WTC11 (cell line): ENCODE measurements at regions not wholly inside any gene's neighbourhood (a gene's known extent, or its start where the extent isn't known, plus 50 kb on each side); places are given as distances from the start of the nearest gene placed in this dataset.

Source experiments
- ATAC-seq: fragments of 200-7000 bp; cut with Tn5 transposase; 2 replicates; pipeline ENCODE4 v1.10.0; 2021; ENCODE audit warnings: mild to moderate bottlenecking, moderate library complexity
- CTCF ChIA-PET: fragments of 300-600 bp; sonication (Branson Sonifier 250); formaldehyde crosslinking; loops from one replicate; lab custom pipeline; 2021; ENCODE audit warnings: antibody characterized with exemption; lab: Charles Lee
- POLR2A ChIA-PET: fragments of 350-600 bp; sonication (Branson Sonifier 250); formaldehyde crosslinking; loops from one replicate; lab custom pipeline; 2021; ENCODE audit warnings: antibody characterized with exemption; lab: Charles Lee
- DNase-seq: peaks from one replicate; pipeline ENCODE4 v3.0.0; 2021; ENCODE audit warnings: low spot score
- H3K27ac Mint-ChIP-seq: 2 replicates; pipeline ENCODE4 v1.8.0; 2021; ENCODE audit warnings: mixed read lengths
- H3K27me3 Mint-ChIP-seq: 2 replicates; pipeline ENCODE4 v1.8.0; 2021; ENCODE audit warnings: low read depth, mild to moderate bottlenecking, moderate library complexity, mixed read lengths
- H3K36me3 Mint-ChIP-seq: 2 replicates; pipeline ENCODE4 v1.8.0; 2021; ENCODE audit warnings: mixed read lengths
- H3K4me1 Mint-ChIP-seq: 2 replicates; pipeline ENCODE4 v1.8.0; 2022; ENCODE audit warnings: mixed read lengths
- H3K4me3 Mint-ChIP-seq: 2 replicates; pipeline ENCODE4 v1.8.0; 2021; ENCODE audit warnings: mild to moderate bottlenecking, moderate library complexity, mixed read lengths
- H3K9me3 Mint-ChIP-seq: 2 replicates; pipeline ENCODE4 v1.8.0; 2021; ENCODE audit warnings: mixed read lengths
- ESRRA ChIP-seq: sonication (generic); formaldehyde crosslinking; IDR thresholded peaks from 2 replicates; pipeline ENCODE4 v1.8.1; 2022; ENCODE audit warnings: mild to moderate bottlenecking, missing genetic modification reagents, borderline replicate concordance
- ETV6 ChIP-seq: sonication (generic); formaldehyde crosslinking; IDR thresholded peaks from 2 replicates; pipeline ENCODE4 v1.8.1; 2022; ENCODE audit warnings: mild to moderate bottlenecking, missing genetic modification reagents
- FOXK1 ChIP-seq: sonication (generic); formaldehyde crosslinking; IDR thresholded peaks from 2 replicates; pipeline ENCODE4 v1.8.0; 2022; ENCODE audit warnings: mild to moderate bottlenecking, moderate library complexity, missing genetic modification reagents
- GABPB1 ChIP-seq: sonication (generic); formaldehyde crosslinking; IDR thresholded peaks from 2 replicates; pipeline ENCODE4 v1.8.1; 2023; ENCODE audit warnings: mild to moderate bottlenecking, missing genetic modification reagents
- IRF2 ChIP-seq: sonication (generic); formaldehyde crosslinking; IDR thresholded peaks from 2 replicates; pipeline ENCODE4 v1.8.0; 2022; ENCODE audit warnings: low read depth, missing genetic modification reagents, borderline replicate concordance
- JUN ChIP-seq: sonication (generic); formaldehyde crosslinking; IDR thresholded peaks from 2 replicates; pipeline ENCODE4 v1.8.0; 2023; ENCODE audit warnings: mild to moderate bottlenecking, missing genetic modification reagents
- MXD4 ChIP-seq: fragments of 250-450 bp; sonication (Bioruptor Pico); IDR thresholded peaks from 2 replicates; pipeline ENCODE4 v1.8.0; 2021; ENCODE audit warnings: mild to moderate bottlenecking, moderate library complexity, borderline replicate concordance
- NFE2L1 ChIP-seq: sonication (generic); formaldehyde crosslinking; IDR thresholded peaks from 2 replicates; pipeline ENCODE4 v1.8.1; 2023; ENCODE audit warnings: missing genetic modification reagents
- NFYB ChIP-seq: sonication (generic); formaldehyde crosslinking; conservative IDR thresholded peaks from 2 replicates; pipeline ENCODE4 v1.8.0; 2022; ENCODE audit warnings: low read depth, missing genetic modification reagents
- TCF7 ChIP-seq: sonication (generic); formaldehyde crosslinking; IDR thresholded peaks from 2 replicates; pipeline ENCODE4 v1.8.0; 2022; ENCODE audit warnings: mild to moderate bottlenecking, low read depth, missing genetic modification reagents, moderate library complexity
- TP53 ChIP-seq: sonication (generic); formaldehyde crosslinking; IDR thresholded peaks from 2 replicates; pipeline ENCODE4 v1.8.1; 2023; ENCODE audit warnings: mild to moderate bottlenecking, missing genetic modification reagents
- ZNF232 ChIP-seq: sonication (generic); formaldehyde crosslinking; IDR thresholded peaks from 2 replicates; pipeline ENCODE4 v1.8.0; 2022; ENCODE audit warnings: mild to moderate bottlenecking, missing genetic modification reagents
- ZNF317 ChIP-seq: sonication (generic); formaldehyde crosslinking; IDR thresholded peaks from 2 replicates; pipeline ENCODE4 v1.8.1; 2023; ENCODE audit warnings: low read depth, mild to moderate bottlenecking, moderate library complexity, missing genetic modification reagents, borderline replicate concordance
- TF ChIP-seq, protein P1 (sequence below): sonication (generic); formaldehyde crosslinking; IDR thresholded peaks from 2 replicates; pipeline ENCODE4 v1.8.0; 2023; ENCODE audit warnings: mild to moderate bottlenecking, missing genetic modification reagents
- TF ChIP-seq, protein P2 (sequence below): sonication (generic); formaldehyde crosslinking; IDR thresholded peaks from 2 replicates; pipeline ENCODE4 v1.8.1; 2023; ENCODE audit warnings: mild to moderate bottlenecking, missing genetic modification reagents
- TF ChIP-seq, protein P3 (sequence below): fragments of 250-450 bp; sonication (Bioruptor Pico); IDR thresholded peaks from 2 replicates; pipeline ENCODE4 v1.9.0; 2021; ENCODE audit warnings: mild to moderate bottlenecking, borderline replicate concordance
- TF ChIP-seq, protein P4 (sequence below): sonication (generic); formaldehyde crosslinking; IDR thresholded peaks from 2 replicates; pipeline ENCODE4 v1.8.0; 2023; ENCODE audit warnings: missing genetic modification reagents
- TF ChIP-seq, protein P5 (sequence below): sonication (generic); formaldehyde crosslinking; IDR thresholded peaks from 2 replicates; pipeline ENCODE4 v1.8.1; 2022; ENCODE audit warnings: low read depth, missing genetic modification reagents, borderline replicate concordance

DNA sequence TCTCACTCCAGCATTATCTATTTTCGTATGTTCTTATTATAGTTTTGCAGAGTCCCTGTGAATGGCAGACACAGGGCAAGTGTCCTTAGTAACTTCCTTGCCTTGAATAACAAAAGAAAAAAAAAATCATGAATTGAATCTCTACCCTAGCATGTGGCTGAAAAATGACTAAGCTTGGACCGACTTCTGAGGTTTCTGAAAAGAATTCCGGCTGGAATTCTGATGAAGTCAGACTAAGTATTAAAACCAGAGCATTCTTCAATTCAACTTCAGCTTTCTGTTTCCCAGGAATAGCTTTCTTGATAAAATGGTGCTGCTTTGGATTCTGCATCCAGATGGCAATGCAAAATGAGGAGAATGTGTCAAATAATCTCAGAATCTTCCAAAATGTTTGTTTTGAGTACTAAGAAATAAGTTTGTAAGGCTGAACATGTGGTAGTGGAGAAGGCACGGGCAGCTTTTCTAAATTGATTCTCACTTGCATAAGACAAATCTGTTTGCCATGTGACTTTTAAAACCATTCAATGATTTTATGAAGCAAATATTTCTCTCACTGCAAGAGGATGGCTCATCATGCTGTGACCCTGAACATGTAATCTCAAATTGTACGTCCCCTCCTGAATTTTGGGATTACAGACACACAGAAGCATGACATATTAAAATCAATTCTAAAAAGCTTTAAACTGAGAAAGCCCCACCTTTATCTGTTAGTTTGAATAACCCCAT is 1462.8 kb upstream of the LRRTM1 start (continued):
- TF ChIP-seq, protein P1, sequence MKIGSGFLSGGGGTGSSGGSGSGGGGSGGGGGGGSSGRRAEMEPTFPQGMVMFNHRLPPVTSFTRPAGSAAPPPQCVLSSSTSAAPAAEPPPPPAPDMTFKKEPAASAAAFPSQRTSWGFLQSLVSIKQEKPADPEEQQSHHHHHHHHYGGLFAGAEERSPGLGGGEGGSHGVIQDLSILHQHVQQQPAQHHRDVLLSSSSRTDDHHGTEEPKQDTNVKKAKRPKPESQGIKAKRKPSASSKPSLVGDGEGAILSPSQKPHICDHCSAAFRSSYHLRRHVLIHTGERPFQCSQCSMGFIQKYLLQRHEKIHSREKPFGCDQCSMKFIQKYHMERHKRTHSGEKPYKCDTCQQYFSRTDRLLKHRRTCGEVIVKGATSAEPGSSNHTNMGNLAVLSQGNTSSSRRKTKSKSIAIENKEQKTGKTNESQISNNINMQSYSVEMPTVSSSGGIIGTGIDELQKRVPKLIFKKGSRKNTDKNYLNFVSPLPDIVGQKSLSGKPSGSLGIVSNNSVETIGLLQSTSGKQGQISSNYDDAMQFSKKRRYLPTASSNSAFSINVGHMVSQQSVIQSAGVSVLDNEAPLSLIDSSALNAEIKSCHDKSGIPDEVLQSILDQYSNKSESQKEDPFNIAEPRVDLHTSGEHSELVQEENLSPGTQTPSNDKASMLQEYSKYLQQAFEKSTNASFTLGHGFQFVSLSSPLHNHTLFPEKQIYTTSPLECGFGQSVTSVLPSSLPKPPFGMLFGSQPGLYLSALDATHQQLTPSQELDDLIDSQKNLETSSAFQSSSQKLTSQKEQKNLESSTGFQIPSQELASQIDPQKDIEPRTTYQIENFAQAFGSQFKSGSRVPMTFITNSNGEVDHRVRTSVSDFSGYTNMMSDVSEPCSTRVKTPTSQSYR (CRISPR knock-in tag): no peak
- TF ChIP-seq TCF7 (no peak), ZNF232 (CRISPR knock-in tag) (no peak), MXD4 (CRISPR knock-in tag) (no peak), ZNF317 (CRISPR knock-in tag) (no peak), FOXK1 (CRISPR knock-in tag) (no peak), GABPB1 (CRISPR knock-in tag) (no peak), IRF2 (CRISPR knock-in tag) (no peak), ETV6 (CRISPR knock-in tag) (no peak)
- TF ChIP-seq, protein P2, sequence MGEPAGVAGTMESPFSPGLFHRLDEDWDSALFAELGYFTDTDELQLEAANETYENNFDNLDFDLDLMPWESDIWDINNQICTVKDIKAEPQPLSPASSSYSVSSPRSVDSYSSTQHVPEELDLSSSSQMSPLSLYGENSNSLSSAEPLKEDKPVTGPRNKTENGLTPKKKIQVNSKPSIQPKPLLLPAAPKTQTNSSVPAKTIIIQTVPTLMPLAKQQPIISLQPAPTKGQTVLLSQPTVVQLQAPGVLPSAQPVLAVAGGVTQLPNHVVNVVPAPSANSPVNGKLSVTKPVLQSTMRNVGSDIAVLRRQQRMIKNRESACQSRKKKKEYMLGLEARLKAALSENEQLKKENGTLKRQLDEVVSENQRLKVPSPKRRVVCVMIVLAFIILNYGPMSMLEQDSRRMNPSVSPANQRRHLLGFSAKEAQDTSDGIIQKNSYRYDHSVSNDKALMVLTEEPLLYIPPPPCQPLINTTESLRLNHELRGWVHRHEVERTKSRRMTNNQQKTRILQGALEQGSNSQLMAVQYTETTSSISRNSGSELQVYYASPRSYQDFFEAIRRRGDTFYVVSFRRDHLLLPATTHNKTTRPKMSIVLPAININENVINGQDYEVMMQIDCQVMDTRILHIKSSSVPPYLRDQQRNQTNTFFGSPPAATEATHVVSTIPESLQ (CRISPR knock-in tag): no peak
- TF ChIP-seq, protein P3, sequence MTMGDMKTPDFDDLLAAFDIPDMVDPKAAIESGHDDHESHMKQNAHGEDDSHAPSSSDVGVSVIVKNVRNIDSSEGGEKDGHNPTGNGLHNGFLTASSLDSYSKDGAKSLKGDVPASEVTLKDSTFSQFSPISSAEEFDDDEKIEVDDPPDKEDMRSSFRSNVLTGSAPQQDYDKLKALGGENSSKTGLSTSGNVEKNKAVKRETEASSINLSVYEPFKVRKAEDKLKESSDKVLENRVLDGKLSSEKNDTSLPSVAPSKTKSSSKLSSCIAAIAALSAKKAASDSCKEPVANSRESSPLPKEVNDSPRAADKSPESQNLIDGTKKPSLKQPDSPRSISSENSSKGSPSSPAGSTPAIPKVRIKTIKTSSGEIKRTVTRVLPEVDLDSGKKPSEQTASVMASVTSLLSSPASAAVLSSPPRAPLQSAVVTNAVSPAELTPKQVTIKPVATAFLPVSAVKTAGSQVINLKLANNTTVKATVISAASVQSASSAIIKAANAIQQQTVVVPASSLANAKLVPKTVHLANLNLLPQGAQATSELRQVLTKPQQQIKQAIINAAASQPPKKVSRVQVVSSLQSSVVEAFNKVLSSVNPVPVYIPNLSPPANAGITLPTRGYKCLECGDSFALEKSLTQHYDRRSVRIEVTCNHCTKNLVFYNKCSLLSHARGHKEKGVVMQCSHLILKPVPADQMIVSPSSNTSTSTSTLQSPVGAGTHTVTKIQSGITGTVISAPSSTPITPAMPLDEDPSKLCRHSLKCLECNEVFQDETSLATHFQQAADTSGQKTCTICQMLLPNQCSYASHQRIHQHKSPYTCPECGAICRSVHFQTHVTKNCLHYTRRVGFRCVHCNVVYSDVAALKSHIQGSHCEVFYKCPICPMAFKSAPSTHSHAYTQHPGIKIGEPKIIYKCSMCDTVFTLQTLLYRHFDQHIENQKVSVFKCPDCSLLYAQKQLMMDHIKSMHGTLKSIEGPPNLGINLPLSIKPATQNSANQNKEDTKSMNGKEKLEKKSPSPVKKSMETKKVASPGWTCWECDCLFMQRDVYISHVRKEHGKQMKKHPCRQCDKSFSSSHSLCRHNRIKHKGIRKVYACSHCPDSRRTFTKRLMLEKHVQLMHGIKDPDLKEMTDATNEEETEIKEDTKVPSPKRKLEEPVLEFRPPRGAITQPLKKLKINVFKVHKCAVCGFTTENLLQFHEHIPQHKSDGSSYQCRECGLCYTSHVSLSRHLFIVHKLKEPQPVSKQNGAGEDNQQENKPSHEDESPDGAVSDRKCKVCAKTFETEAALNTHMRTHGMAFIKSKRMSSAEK (CRISPR knock-in tag): no peak

DNA sequence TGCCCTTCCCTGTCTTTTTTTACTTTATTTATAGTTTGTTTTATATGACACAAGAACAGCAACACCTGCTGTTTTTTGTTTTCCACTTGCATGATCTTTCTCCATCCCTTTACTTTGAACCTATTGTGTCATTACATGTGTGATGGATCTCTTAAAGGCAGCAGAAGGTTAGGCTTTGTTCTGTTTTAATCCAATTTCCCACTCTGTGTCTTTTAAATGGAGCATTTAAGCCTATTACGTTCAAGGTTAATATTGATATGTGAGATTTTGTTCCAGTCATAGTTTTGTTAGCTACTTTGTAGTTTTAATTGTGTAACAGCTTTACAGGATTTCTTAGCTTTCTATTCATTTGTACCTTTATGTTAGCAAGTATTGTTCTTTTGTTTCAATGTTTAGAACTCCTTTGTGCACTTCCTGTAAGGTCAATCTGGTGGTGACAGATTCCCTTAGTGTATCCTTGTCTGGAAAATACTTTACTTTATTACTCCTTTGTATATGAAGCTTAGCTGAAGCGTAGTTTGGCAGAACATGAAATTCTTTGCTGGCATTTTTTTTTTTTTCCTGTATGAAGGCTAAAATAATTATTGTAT is 1443.0 kb upstream of the LRRTM1 start:
- no peak for ATAC-seq
- H3K27ac Mint-ChIP-seq: no peak overlapping the region
- TF ChIP-seq TP53 (CRISPR knock-in tag): no peak
- no peak for TF ChIP-seq ZNF232 (CRISPR knock-in tag)
- TF ChIP-seq NFYB (CRISPR knock-in tag): no peak
- TF ChIP-seq, protein P4, sequence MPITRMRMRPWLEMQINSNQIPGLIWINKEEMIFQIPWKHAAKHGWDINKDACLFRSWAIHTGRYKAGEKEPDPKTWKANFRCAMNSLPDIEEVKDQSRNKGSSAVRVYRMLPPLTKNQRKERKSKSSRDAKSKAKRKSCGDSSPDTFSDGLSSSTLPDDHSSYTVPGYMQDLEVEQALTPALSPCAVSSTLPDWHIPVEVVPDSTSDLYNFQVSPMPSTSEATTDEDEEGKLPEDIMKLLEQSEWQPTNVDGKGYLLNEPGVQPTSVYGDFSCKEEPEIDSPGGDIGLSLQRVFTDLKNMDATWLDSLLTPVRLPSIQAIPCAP (CRISPR knock-in tag): no peak
- TF ChIP-seq, protein P5, sequence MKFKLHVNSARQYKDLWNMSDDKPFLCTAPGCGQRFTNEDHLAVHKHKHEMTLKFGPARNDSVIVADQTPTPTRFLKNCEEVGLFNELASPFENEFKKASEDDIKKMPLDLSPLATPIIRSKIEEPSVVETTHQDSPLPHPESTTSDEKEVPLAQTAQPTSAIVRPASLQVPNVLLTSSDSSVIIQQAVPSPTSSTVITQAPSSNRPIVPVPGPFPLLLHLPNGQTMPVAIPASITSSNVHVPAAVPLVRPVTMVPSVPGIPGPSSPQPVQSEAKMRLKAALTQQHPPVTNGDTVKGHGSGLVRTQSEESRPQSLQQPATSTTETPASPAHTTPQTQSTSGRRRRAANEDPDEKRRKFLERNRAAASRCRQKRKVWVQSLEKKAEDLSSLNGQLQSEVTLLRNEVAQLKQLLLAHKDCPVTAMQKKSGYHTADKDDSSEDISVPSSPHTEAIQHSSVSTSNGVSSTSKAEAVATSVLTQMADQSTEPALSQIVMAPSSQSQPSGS: no peak
- no peak for TF ChIP-seq ESRRA (CRISPR knock-in tag)
- no peak for TF ChIP-seq MXD4 (CRISPR knock-in tag)
- TF ChIP-seq JUN (CRISPR knock-in tag): no peak
- TF ChIP-seq GABPB1 (CRISPR knock-in tag): no peak
- TF ChIP-seq NFE2L1: no peak
- peaks cover 16% of the 10 kb centered on the region for H3K9me3 Mint-ChIP-seq
- H3K4me1 Mint-ChIP-seq: no peaks in the 10 kb centered on the region
- no peak for DNase-seq
- no peak overlapping the region for H3K4me3 Mint-ChIP-seq
- no peaks in the 10 kb centered on the region for H3K36me3 Mint-ChIP-seq
- CTCF ChIA-PET: interaction anchor here (0.6 kb wide), 1 partner anchor 259 kb away, joined by 3 read pairs; no protein-coding TSS in a partner anchor
- POLR2A ChIA-PET: no interaction called here
- no peaks in the 10 kb centered on the region for H3K27me3 Mint-ChIP-seq
